HCT116 (cell line): ENCODE measurements at regions not wholly inside any gene's neighbourhood (a gene's known extent, or its start where the extent isn't known, plus 50 kb on each side); places are given as distances from the start of the nearest gene placed in this dataset.

Source experiments
- ATAC-seq: fragments of 200-7000 bp; cut with Tn5 transposase; 2 replicates; pipeline ENCODE4 v1.9.1; 2020; ENCODE audit warnings: mild to moderate bottlenecking, moderate library complexity
- BruUV-seq: library from RNA; stranded (reverse); fragments of 400-500 nt; replicated peaks from 2 replicates; lab custom pipeline; 2021; lab: Mats Ljungman, UMichigan
- CTCF ChIA-PET: fragments of 300-600 bp; sonication (Branson Sonifier 250); formaldehyde crosslinking; loops from one replicate; lab custom pipeline; 2021; ENCODE audit warnings: antibody characterized with exemption; lab: Charles Lee
- POLR2A ChIA-PET: fragments of 300-600, 350-600 bp; sonication (Branson Sonifier 250); formaldehyde crosslinking; loops from one replicate; lab custom pipeline; 2021; ENCODE audit warnings: antibody characterized with exemption; lab: Charles Lee
- RAD21 ChIA-PET, 2 experiments: fragments of 300-600 bp; sonication (Branson Sonifier 250); formaldehyde crosslinking; loops; one replicate each; lab custom pipeline; 2023; ENCODE audit warnings: low total read pairs in 2 of 2; ENCODE audit not compliant: uncharacterized antibody in 2 of 2, unreplicated experiment in 2 of 2, low non-redundant PET in 1 of 2; lab: Charles Lee
- DNase-seq: peaks from one replicate; pipeline ENCODE4 v3.0.0-alpha.2; 2010; ENCODE audit warnings: low read depth, low spot score
- H2AFZ ChIP-seq: fragments of 200-600 bp; shearing (Covaris generic), sonication (generic); 2 replicates; pipeline ENCODE4 v1.6.1; 2017; ENCODE audit warnings: low read depth, mixed run types, mixed read lengths, antibody characterized with exemption, low read length; ENCODE audit not compliant: poor library complexity, severe bottlenecking
- H3K27ac ChIP-seq: 2 replicates; pipeline ENCODE4 v1.5.1; 2012; ENCODE audit warnings: low read depth, low read length
- H3K27me3 ChIP-seq: fragments of 200-600 bp; sonication (generic); 2 replicates; pipeline ENCODE4 v1.6.1; 2016; ENCODE audit warnings: mixed run types, low read length, mixed read lengths; ENCODE audit not compliant: insufficient read depth
- H3K36me3 ChIP-seq, 2 experiments: fragments of 200-500 bp in 1 of 2; fragments of 200-600 bp in 1 of 2; sonication (Bioruptor generic) in 1 of 2; sonication (generic) in 1 of 2; 2 replicates each; pipeline versions ENCODE4 v1.5.1 to v1.6.1; 2014 to 2016; ENCODE audit warnings: low read length in 2 of 2, inconsistent platforms in 1 of 2, mixed read lengths in 1 of 2, mixed run types in 1 of 2; ENCODE audit not compliant: insufficient read depth in 2 of 2, control insufficient read depth in 1 of 2
- H3K4me1 ChIP-seq, 2 experiments: fragments of 200-600 bp in 1 of 2; sonication (generic) in 1 of 2; 2 replicates each; pipeline versions ENCODE4 v1.5.1 to v1.6.1; 2012 to 2017; ENCODE audit warnings: low read length in 2 of 2, inconsistent platforms in 1 of 2, mild to moderate bottlenecking in 1 of 2, mixed read lengths in 1 of 2, mixed run types in 1 of 2, moderate library complexity in 1 of 2; ENCODE audit not compliant: insufficient read depth in 2 of 2, control insufficient read depth in 1 of 2
- H3K4me2 ChIP-seq: fragments of 200-600 bp; sonication (generic); 2 replicates; pipeline ENCODE4 v1.6.1; 2017; ENCODE audit warnings: mixed run types, low read length, mixed read lengths
- H3K4me3 ChIP-seq, 2 experiments: fragments of 200-600 bp in 1 of 2; sonication (generic) in 1 of 2; replicated peaks in 1 of 2; 2 replicates each; pipeline ENCODE4 v1.5.1; 2011 to 2016; ENCODE audit warnings: low read length in 2 of 2, control low read depth in 1 of 2, low read depth in 1 of 2, mild to moderate bottlenecking in 1 of 2, mixed read lengths in 1 of 2, mixed run types in 1 of 2
- H3K79me2 ChIP-seq: fragments of 200-600 bp; sonication (generic); 2 replicates; pipeline ENCODE4 v1.6.1; 2017; ENCODE audit warnings: mild to moderate bottlenecking, mixed run types, low read length, moderate library complexity, mixed read lengths; ENCODE audit not compliant: insufficient read depth
- H3K9ac ChIP-seq: fragments of 200-600 bp; sonication (generic); 2 replicates; pipeline ENCODE4 v1.6.1; 2016; ENCODE audit warnings: low read length, mixed read lengths
- H3K9me2 ChIP-seq: fragments of 200-600 bp; sonication (generic), shearing (Covaris generic); 2 replicates; pipeline ENCODE4 v1.6.1; 2017; ENCODE audit warnings: mixed run types, mild to moderate bottlenecking, moderate library complexity; ENCODE audit not compliant: insufficient read depth
- H3K9me3 ChIP-seq, 2 experiments: fragments of 200-500 bp in 1 of 2; fragments of 200-600 bp in 1 of 2; sonication (Bioruptor generic) in 1 of 2; sonication (generic) in 1 of 2; 2 replicates each; pipeline ENCODE4 v1.6.1; 2014 to 2017; ENCODE audit warnings: low read length in 2 of 2, mixed read lengths in 2 of 2, inconsistent platforms in 1 of 2, low read depth in 1 of 2, mild to moderate bottlenecking in 1 of 2, mixed run types in 1 of 2, moderate library complexity in 1 of 2; ENCODE audit not compliant: control insufficient read depth in 1 of 2, insufficient read depth in 1 of 2
- H4K20me1 ChIP-seq: fragments of 200-600 bp; sonication (generic), shearing (Covaris generic); 2 replicates; pipeline ENCODE4 v1.6.1; 2017; ENCODE audit warnings: mixed run types, mild to moderate bottlenecking, moderate library complexity; ENCODE audit not compliant: insufficient read depth
- CBX3 ChIP-seq: IDR thresholded peaks from 2 replicates; pipeline ENCODE4 v1.6.1; 2012; ENCODE audit warnings: low read depth
- CEBPB ChIP-seq: IDR thresholded peaks from 2 replicates; pipeline ENCODE4 v1.6.1; 2012; ENCODE audit warnings: low read depth
- CTCF ChIP-seq, 3 experiments: fragments of 200-600 bp in 1 of 3; sonication (generic) in 1 of 3; IDR thresholded peaks in 2 of 3; conservative IDR thresholded peaks in 1 of 3; 2 replicates each; pipeline ENCODE4 v1.5.1; 2012 to 2017; ENCODE audit warnings: low read depth in 2 of 3, low read length in 2 of 3, antibody characterized with exemption in 1 of 3, borderline replicate concordance in 1 of 3, control low read depth in 1 of 3, mild to moderate bottlenecking in 1 of 3, mixed read lengths in 1 of 3, mixed run types in 1 of 3, moderate library complexity in 1 of 3; ENCODE audit not compliant: insufficient read depth in 1 of 3
- ELF1 ChIP-seq: IDR thresholded peaks from 2 replicates; pipeline ENCODE4 v1.6.1; 2012; ENCODE audit warnings: low read depth, borderline replicate concordance
- EZH2 ChIP-seq: fragments of 200-600 bp; sonication (generic); IDR thresholded peaks from 2 replicates; pipeline ENCODE4 v1.6.1; 2017; ENCODE audit warnings: antibody characterized with exemption, mixed run types
- EZH2phosphoT487 ChIP-seq: fragments of 200-600 bp; IDR thresholded peaks from 2 replicates; pipeline ENCODE4 v1.6.1; 2018; ENCODE audit warnings: antibody characterized with exemption, borderline replicate concordance
- FOSL1 ChIP-seq: IDR thresholded peaks from 2 replicates; pipeline ENCODE4 v1.6.1; 2012; ENCODE audit warnings: low read depth
- MAX ChIP-seq: IDR thresholded peaks from 2 replicates; pipeline ENCODE4 v1.6.1; 2012
- POLR2A ChIP-seq: IDR thresholded peaks from 2 replicates; pipeline ENCODE4 v1.7.0; 2011; ENCODE audit warnings: borderline replicate concordance; ENCODE audit not compliant: insufficient read depth, insufficient read length; ENCODE audit errors: extremely low read depth
- RAD21 ChIP-seq: IDR thresholded peaks from 2 replicates; pipeline ENCODE4 v1.6.1; 2012; ENCODE audit warnings: low read depth, mild to moderate bottlenecking
- REST ChIP-seq: IDR thresholded peaks from 2 replicates; pipeline ENCODE4 v1.6.1; 2012; ENCODE audit warnings: low read depth
- SIN3A ChIP-seq: IDR thresholded peaks from 2 replicates; pipeline ENCODE4 v1.6.1; 2012; ENCODE audit warnings: low read depth
- SP1 ChIP-seq: IDR thresholded peaks from 2 replicates; pipeline ENCODE4 v1.6.1; 2012; ENCODE audit warnings: low read depth
- SRF ChIP-seq: IDR thresholded peaks from 2 replicates; pipeline ENCODE4 v1.6.1; 2012; ENCODE audit warnings: low read depth
- TCF7L2 ChIP-seq: IDR thresholded peaks from 2 replicates; pipeline ENCODE4 v1.7.0; 2011; ENCODE audit warnings: borderline replicate concordance, inconsistent platforms; ENCODE audit not compliant: insufficient read depth, insufficient read length; ENCODE audit errors: extremely low read depth
- YY1 ChIP-seq: IDR thresholded peaks from 2 replicates; pipeline ENCODE4 v1.6.1; 2011; ENCODE audit warnings: low read length, low read depth, moderate library complexity, mild to moderate bottlenecking; ENCODE audit not compliant: insufficient replicate concordance; ENCODE audit errors: extremely low read depth
- ZBTB33 ChIP-seq: IDR thresholded peaks from 2 replicates; pipeline ENCODE4 v1.6.1; 2011; ENCODE audit warnings: mild to moderate bottlenecking, low read length, moderate library complexity; ENCODE audit not compliant: insufficient replicate concordance; ENCODE audit errors: extremely low read depth
- ZFX ChIP-seq: fragments of 450-650 bp; IDR thresholded peaks from 2 replicates; pipeline ENCODE4 v1.6.1; 2017
- ZNF274 ChIP-seq: fragments of 200-500 bp; sonication (Bioruptor generic); IDR thresholded peaks from 2 replicates; pipeline ENCODE4 v1.6.1; 2014; ENCODE audit warnings: mild to moderate bottlenecking, low read depth, low read length, inconsistent platforms
- intact Hi-C: fragments of 100-400 bp; cut with micrococcal nuclease; formaldehyde crosslinking; loops from 2 replicates; pipeline ENCODE4 v1.10.0; 2022

GRCh38 chr6:140193269-140193668, 818.8 kb upstream of the CITED2 start:
- Histone ChIP-seq H3K4me1 (no peaks in the 10 kb centered on the region), H3K4me3 (no peak overlapping the region), H2AFZ (no peak overlapping the region), H3K9ac (no peak overlapping the region), H3K9me2 (peaks cover 3% of the 10 kb centered on the region; the same call in 1 of the 2 replicates), H3K36me3 (no peaks in the 10 kb centered on the region), H3K27me3 (no peaks in the 10 kb centered on the region), H3K9me3 (peaks cover 0 to 5% of the 10 kb centered on the region in 2 experiments; a peak in 1 of 4 replicates), H3K79me2 (no peaks in the 10 kb centered on the region), H3K4me2 (no peak overlapping the region), H3K27ac (no peak overlapping the region), H4K20me1 (no peaks in the 10 kb centered on the region)
- ChIA-PET RAD21 (no interaction called here), POLR2A (no interaction called here), CTCF (no interaction called here)
- TF ChIP-seq CTCF (IDR thresholded peaks at IDR 0.05 in 2 of 3, conservative IDR thresholded peaks at IDR 0.05 in 1 of 3; ENCODE audit: borderline replicate concordance in 1 of 3, insufficient read depth in 1 of 3, low read depth in 2 of 3, low read length in 2 of 3) (no peak), REST (no peak), ELF1 (no peak), YY1 (no peak), ZBTB33 (no peak), POLR2A (no peak), SP1 (no peak), EZH2 (no peak), SIN3A (no peak), ZNF274 (no peak), CBX3 (no peak), CEBPB (no peak), EZH2phosphoT487 (no peak), MAX (no peak), TCF7L2 (no peak), SRF (no peak), ZFX (no peak), FOSL1 (no peak), RAD21 (no peak)
- intact Hi-C loops: no loop called here
- no TSS peak for BruUV-seq
- DNase-seq (no peak), ATAC-seq (no peak)
